Fibroblast of pulmonary artery (primary cell): ENCODE measurements at regions not wholly inside any gene's neighbourhood (a gene's known extent, or its start where the extent isn't known, plus 50 kb on each side); places are given as distances from the start of the nearest gene placed in this dataset.

Source experiments
- DNase-seq: peaks from one replicate; pipeline ENCODE4 v3.0.0-alpha.2; 2010; ENCODE audit warnings: low read depth
- H3K4me3 ChIP-seq: replicated peaks from 2 replicates; pipeline ENCODE4 v1.5.1; 2011; ENCODE audit warnings: low read depth, mild to moderate bottlenecking, control low read depth, low read length, moderate library complexity
- TF ChIP-seq, protein P1 (sequence below): IDR thresholded peaks from 2 replicates; pipeline ENCODE4 v1.5.1; 2011; ENCODE audit warnings: mild to moderate bottlenecking, control low read depth, low read length, inconsistent platforms; ENCODE audit errors: missing control alignments

GRCh38 chr5:10173716-10174115 is 76.0 kb downstream of the ATPSCKMT start:
- no peak overlapping the region for H3K4me3 ChIP-seq
- no peak for DNase-seq
- TF ChIP-seq, protein P1, sequence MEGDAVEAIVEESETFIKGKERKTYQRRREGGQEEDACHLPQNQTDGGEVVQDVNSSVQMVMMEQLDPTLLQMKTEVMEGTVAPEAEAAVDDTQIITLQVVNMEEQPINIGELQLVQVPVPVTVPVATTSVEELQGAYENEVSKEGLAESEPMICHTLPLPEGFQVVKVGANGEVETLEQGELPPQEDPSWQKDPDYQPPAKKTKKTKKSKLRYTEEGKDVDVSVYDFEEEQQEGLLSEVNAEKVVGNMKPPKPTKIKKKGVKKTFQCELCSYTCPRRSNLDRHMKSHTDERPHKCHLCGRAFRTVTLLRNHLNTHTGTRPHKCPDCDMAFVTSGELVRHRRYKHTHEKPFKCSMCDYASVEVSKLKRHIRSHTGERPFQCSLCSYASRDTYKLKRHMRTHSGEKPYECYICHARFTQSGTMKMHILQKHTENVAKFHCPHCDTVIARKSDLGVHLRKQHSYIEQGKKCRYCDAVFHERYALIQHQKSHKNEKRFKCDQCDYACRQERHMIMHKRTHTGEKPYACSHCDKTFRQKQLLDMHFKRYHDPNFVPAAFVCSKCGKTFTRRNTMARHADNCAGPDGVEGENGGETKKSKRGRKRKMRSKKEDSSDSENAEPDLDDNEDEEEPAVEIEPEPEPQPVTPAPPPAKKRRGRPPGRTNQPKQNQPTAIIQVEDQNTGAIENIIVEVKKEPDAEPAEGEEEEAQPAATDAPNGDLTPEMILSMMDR, result no peak

GRCh38 chr5:10172247-10172646 is 77.4 kb downstream of the ATPSCKMT start:
- no peak overlapping the region for H3K4me3 ChIP-seq
- no peak for DNase-seq
- TF ChIP-seq, protein P1, result no peak

DNA sequence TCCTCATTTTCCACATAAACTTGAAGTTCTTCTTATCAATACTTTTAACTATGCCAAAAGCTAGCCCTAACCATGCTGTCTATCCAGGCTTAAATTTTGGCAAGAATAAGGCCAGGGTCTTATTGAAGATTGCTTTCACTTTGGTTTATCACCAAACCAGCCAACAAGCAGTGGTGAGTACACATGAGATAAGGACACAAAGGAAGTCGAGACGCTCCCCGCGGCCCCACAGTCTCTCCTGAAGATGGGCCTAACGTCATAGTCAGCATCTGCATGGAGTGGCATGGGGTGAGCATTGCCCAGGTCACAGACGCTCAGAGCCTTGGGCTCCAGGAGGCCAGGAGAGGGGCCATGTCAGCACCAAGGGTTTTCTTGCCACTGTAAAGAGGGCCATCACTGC is 80.3 kb downstream of the ATPSCKMT start:
- DNase-seq, result no peak
- H3K4me3 ChIP-seq, result no peak overlapping the region
- TF ChIP-seq, protein P1, result no peak

DNA sequence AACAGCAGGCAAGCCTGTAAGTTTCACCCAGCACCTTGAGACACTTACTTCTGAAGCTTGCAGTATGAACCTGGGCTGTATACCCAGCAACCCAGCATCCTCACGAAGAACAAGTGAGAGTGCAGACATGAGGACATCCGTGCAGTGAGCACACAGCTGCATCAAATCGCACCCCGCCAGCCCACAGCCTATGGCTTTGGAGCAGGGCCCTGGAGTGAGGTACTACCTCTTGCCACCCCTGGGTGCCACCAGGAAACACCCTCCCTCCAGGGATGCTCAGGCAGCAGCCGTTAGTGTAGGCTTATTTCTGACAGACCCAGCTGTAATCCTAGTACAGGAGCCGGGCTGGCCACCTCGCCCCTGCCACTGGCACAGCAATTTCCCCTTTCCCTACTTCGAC is 81.4 kb downstream of the ATPSCKMT start:
- TF ChIP-seq, protein P1, result no peak
- no peak overlapping the region for H3K4me3 ChIP-seq
- DNase-seq, result no peak

DNA sequence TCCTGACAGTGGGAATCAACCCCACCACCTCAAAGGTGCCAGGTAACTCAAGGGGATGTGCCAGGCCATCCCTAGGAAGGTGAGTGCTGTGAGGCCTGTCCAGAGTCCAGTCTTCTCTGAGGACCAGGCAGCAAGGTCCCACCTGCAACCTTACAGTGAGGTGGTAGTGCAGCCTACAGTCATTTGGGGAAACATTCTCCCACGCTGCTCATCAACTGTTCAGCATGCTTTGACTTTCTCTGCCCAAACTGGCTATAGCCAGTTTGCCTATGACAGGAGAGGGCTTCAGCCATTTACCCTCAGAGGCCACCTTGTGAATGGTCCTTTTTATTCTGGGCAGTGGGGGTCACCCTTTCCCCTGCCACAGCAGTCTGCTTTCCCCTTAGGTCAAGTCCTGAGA is 81.9 kb downstream of the ATPSCKMT start:
- no peak for DNase-seq
- no peak overlapping the region for H3K4me3 ChIP-seq
- TF ChIP-seq, protein P1, result no peak

- TF ChIP-seq, protein P1, result no peak
- H3K4me3 ChIP-seq, result no peak overlapping the region
Observed at GRCh38 chr5:10166392-10166791, 83.3 kb downstream of the ATPSCKMT start.

DNA sequence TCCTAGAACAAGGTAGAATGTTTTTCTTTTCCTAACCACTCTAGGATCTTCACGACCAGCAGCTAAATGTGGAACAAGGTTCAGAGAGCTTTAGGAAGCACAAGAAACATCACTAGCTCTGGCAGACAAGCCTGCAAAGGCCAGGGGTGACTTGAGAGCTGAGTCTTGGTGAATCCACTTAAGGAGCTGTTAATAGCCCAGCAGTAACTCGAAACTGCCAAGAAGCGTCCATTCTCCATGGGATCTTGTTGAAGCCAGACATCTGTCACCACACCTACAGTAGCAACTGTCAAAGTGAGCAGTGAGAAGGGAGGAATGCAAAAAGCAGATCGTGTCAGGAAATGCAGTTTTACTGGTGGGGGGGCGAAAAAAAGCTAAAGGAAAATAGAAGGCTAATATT is 87.2 kb downstream of the ATPSCKMT start:
- TF ChIP-seq, protein P1, result no peak
- DNase-seq, result no peak
- H3K4me3 ChIP-seq, result no peak overlapping the region

More at GRCh38 chr5:10166392-10166791, 83.3 kb downstream of the ATPSCKMT start:
- DNase-seq, result no peak
